Muscle layer of duodenum (tissue), 2 donors: ENCODE measurements at regions not wholly inside any gene's neighbourhood (a gene's known extent, or its start where the extent isn't known, plus 50 kb on each side); places are given as distances from the start of the nearest gene placed in this dataset.
"Not testable (repeated sequence)": the region's sequence is repeated elsewhere in the genome, so short reads cannot be mapped to it uniquely, and the experiment has no call there.

Experiments used
- H3K27ac ChIP-seq: one replicate; pipeline ENCODE4 v1.7.0; 2013; ENCODE audit warnings: mild to moderate bottlenecking, low read length
- H3K27me3 ChIP-seq: one replicate; pipeline ENCODE4 v1.7.0; 2013; ENCODE audit warnings: low read depth, mild to moderate bottlenecking, control low read depth, low read length
- H3K36me3 ChIP-seq, 2 donors: one replicate each; pipeline ENCODE4 v1.7.0; 2013; ENCODE audit warnings: low read length in 2 of 2, control low read depth in 1 of 2, mild to moderate bottlenecking in 1 of 2; ENCODE audit not compliant: insufficient read depth in 2 of 2, control insufficient read depth in 1 of 2
- H3K4me1 ChIP-seq, 2 donors: one replicate each; pipeline ENCODE4 v1.7.0; 2013; ENCODE audit warnings: low read length in 2 of 2, mild to moderate bottlenecking in 2 of 2, control low read depth in 1 of 2, moderate library complexity in 1 of 2; ENCODE audit not compliant: insufficient read depth in 2 of 2, control insufficient read depth in 1 of 2
- H3K4me3 ChIP-seq, 2 donors: one replicate each; pipeline ENCODE4 v1.7.0; 2013; ENCODE audit warnings: low read length in 2 of 2, low read depth in 1 of 2, mild to moderate bottlenecking in 1 of 2
- H3K9me3 ChIP-seq, 2 donors: one replicate each; pipeline ENCODE4 v1.7.0; 2013; ENCODE audit warnings: low read length in 2 of 2, control low read depth in 1 of 2, mild to moderate bottlenecking in 1 of 2; ENCODE audit not compliant: control insufficient read depth in 1 of 2
- donor health status: healthy.

GRCh38 chr5:23727271-23727670, 219.9 kb downstream of the PRDM9 start:
- no peaks in the 10 kb centered on the region for H3K9me3 ChIP-seq
- H3K27ac ChIP-seq = no peak overlapping the region
- no peak overlapping the region for H3K4me3 ChIP-seq
- no peaks in the 10 kb centered on the region for H3K27me3 ChIP-seq
- H3K36me3 ChIP-seq = no peaks in the 10 kb centered on the region
- H3K4me1 ChIP-seq = no peaks in the 10 kb centered on the region

- no peak overlapping the region for H3K4me3 ChIP-seq
- H3K4me1 ChIP-seq = no peaks in the 10 kb centered on the region
Observed at GRCh38 chr5:23730023-23730422, 222.6 kb downstream of the PRDM9 start.

GRCh38 chr5:23740029-23740428, 232.6 kb downstream of the PRDM9 start:
- no peak overlapping the region for H3K4me3 ChIP-seq
- no peaks in the 10 kb centered on the region for H3K4me1 ChIP-seq
- H3K27ac ChIP-seq = no peak overlapping the region
- no peaks in the 10 kb centered on the region for H3K27me3 ChIP-seq
- H3K36me3 ChIP-seq = no peaks in the 10 kb centered on the region
- no peaks in the 10 kb centered on the region for H3K9me3 ChIP-seq

More at GRCh38 chr5:23730023-23730422, 222.6 kb downstream of the PRDM9 start:
- H3K9me3 ChIP-seq = peaks cover 0 to 4% of the 10 kb centered on the region in 2 donors
- H3K27me3 ChIP-seq = no peaks in the 10 kb centered on the region
- no peaks in the 10 kb centered on the region for H3K36me3 ChIP-seq
- H3K27ac ChIP-seq = no peak overlapping the region

GRCh38 chr5:23742701-23743100, 235.3 kb downstream of the PRDM9 start:
- Histone ChIP-seq H3K27me3 (no peaks in the 10 kb centered on the region), H3K36me3 (no peaks in the 10 kb centered on the region), H3K4me1 (no peaks in the 10 kb centered on the region), H3K27ac (no peak overlapping the region), H3K4me3 (no peak overlapping the region), H3K9me3 (no peaks in the 10 kb centered on the region)

GRCh38 chr5:23755906-23756305, 248.5 kb downstream of the PRDM9 start:
- Histone ChIP-seq H3K4me3 (no peak overlapping the region), H3K4me1 (no peaks in the 10 kb centered on the region), H3K9me3 (no peaks in the 10 kb centered on the region), H3K36me3 (no peaks in the 10 kb centered on the region), H3K27ac (no peak overlapping the region), H3K27me3 (no peaks in the 10 kb centered on the region)

GRCh38 chr5:23756779-23757178, 249.4 kb downstream of the PRDM9 start:
- Histone ChIP-seq H3K27ac (no peak overlapping the region), H3K4me1 (no peaks in the 10 kb centered on the region), H3K27me3 (no peaks in the 10 kb centered on the region), H3K36me3 (no peaks in the 10 kb centered on the region), H3K4me3 (no peak overlapping the region), H3K9me3 (no peaks in the 10 kb centered on the region)

GRCh38 chr5:23763170-23763569, 255.8 kb downstream of the PRDM9 start:
- Histone ChIP-seq H3K4me3 (no peak overlapping the region), H3K36me3 (no peaks in the 10 kb centered on the region), H3K4me1 (no peaks in the 10 kb centered on the region), H3K9me3 (no peaks in the 10 kb centered on the region), H3K27me3 (no peaks in the 10 kb centered on the region), H3K27ac (no peak overlapping the region)

GRCh38 chr5:23776684-23777083, 269.3 kb downstream of the PRDM9 start:
- no peak overlapping the region for H3K4me3 ChIP-seq
- no peaks in the 10 kb centered on the region for H3K4me1 ChIP-seq
- H3K27ac ChIP-seq = no peak overlapping the region
- H3K9me3 ChIP-seq = no peaks in the 10 kb centered on the region
- no peaks in the 10 kb centered on the region for H3K27me3 ChIP-seq
- H3K36me3 ChIP-seq = no peaks in the 10 kb centered on the region

- H3K27ac ChIP-seq, H3K9me3 ChIP-seq, H3K36me3 ChIP-seq, H3K4me3 ChIP-seq, H3K27me3 ChIP-seq, H3K4me1 ChIP-seq: not testable (repeated sequence)
Observed at GRCh38 chr5:23800307-23800706, 292.9 kb downstream of the PRDM9 start.

GRCh38 chr5:23820765-23821471, 313.5 kb downstream of the PRDM9 start:
- no peaks in the 10 kb centered on the region for H3K27me3 ChIP-seq
- no peaks in the 10 kb centered on the region for H3K4me1 ChIP-seq
- no peak overlapping the region for H3K4me3 ChIP-seq
- no peaks in the 10 kb centered on the region for H3K36me3 ChIP-seq
- no peak overlapping the region for H3K27ac ChIP-seq
- no peaks in the 10 kb centered on the region for H3K9me3 ChIP-seq

GRCh38 chr5:23823521-23823920, 316.1 kb downstream of the PRDM9 start:
- Histone ChIP-seq H3K27me3 (no peaks in the 10 kb centered on the region), H3K36me3 (no peaks in the 10 kb centered on the region), H3K4me1 (no peaks in the 10 kb centered on the region), H3K4me3 (no peak overlapping the region), H3K27ac (no peak overlapping the region), H3K9me3 (no peaks in the 10 kb centered on the region)

- no peaks in the 10 kb centered on the region for H3K4me1 ChIP-seq
- H3K36me3 ChIP-seq = no peaks in the 10 kb centered on the region
- no peaks in the 10 kb centered on the region for H3K27me3 ChIP-seq
- no peak overlapping the region for H3K4me3 ChIP-seq
- no peaks in the 10 kb centered on the region for H3K9me3 ChIP-seq
- no peak overlapping the region for H3K27ac ChIP-seq
Observed at GRCh38 chr5:23825196-23825595, 317.8 kb downstream of the PRDM9 start.
